Ishikawa (cell line): ENCODE measurements at regions not wholly inside any gene's neighbourhood (a gene's known extent, or its start where the extent isn't known, plus 50 kb on each side); places are given as distances from the start of the nearest gene placed in this dataset.

Source experiments
- CEBPB ChIP-seq: IDR thresholded peaks from 2 replicates; pipeline ENCODE4 v1.6.1; 2012
- CREB1 ChIP-seq: IDR thresholded peaks from 2 replicates; pipeline ENCODE4 v1.6.1; 2012; ENCODE audit warnings: low read depth
- EGR1 ChIP-seq: IDR thresholded peaks from 2 replicates; pipeline ENCODE4 v1.6.1; 2012
- EP300 ChIP-seq: IDR thresholded peaks from 2 replicates; pipeline ENCODE4 v1.6.1; 2012; ENCODE audit warnings: borderline replicate concordance
- FOXM1 ChIP-seq: IDR thresholded peaks from 2 replicates; pipeline ENCODE4 v1.6.1; 2012; ENCODE audit warnings: low read depth, borderline replicate concordance
- MAX ChIP-seq: IDR thresholded peaks from 2 replicates; pipeline ENCODE4 v1.6.1; 2012
- NFIC ChIP-seq: IDR thresholded peaks from 2 replicates; pipeline ENCODE4 v1.6.1; 2012
- RAD21 ChIP-seq: IDR thresholded peaks from 2 replicates; pipeline ENCODE4 v1.6.1; 2012; ENCODE audit warnings: low read depth
- REST ChIP-seq: IDR thresholded peaks from 2 replicates; pipeline ENCODE4 v1.6.1; 2012; ENCODE audit warnings: low read depth, mild to moderate bottlenecking
- TAF1 ChIP-seq: IDR thresholded peaks from 2 replicates; pipeline ENCODE4 v1.6.1; 2012; ENCODE audit warnings: low read depth, mild to moderate bottlenecking
- TCF12 ChIP-seq: IDR thresholded peaks from 2 replicates; pipeline ENCODE4 v1.6.1; 2012; ENCODE audit warnings: low read depth
- TEAD4 ChIP-seq: IDR thresholded peaks from 2 replicates; pipeline ENCODE4 v1.6.1; 2012
- USF1 ChIP-seq: IDR thresholded peaks from 2 replicates; pipeline ENCODE4 v1.6.1; 2012
- YY1 ChIP-seq: IDR thresholded peaks from 2 replicates; pipeline ENCODE4 v1.6.1; 2012; ENCODE audit warnings: low read depth
- ZBTB7A ChIP-seq: IDR thresholded peaks from 2 replicates; pipeline ENCODE4 v1.6.1; 2012; ENCODE audit warnings: low read depth

- no peak for TF ChIP-seq TCF12
- TF ChIP-seq REST: no peak
- no peak for TF ChIP-seq USF1
- TF ChIP-seq EP300: no peak
Observed at GRCh38 chr15:36008719-36009118, 462.8 kb upstream of the DPH6 start.

- TF ChIP-seq RAD21 (no peak), FOXM1 (no peak), YY1 (no peak), USF1 (no peak), TCF12 (no peak), TAF1 (no peak), NFIC (no peak), ZBTB7A (no peak), EGR1 (no peak), CREB1 (no peak), TEAD4 (no peak), EP300 (no peak), MAX (no peak)
Observed at GRCh38 chr15:36024031-36024688, 478.2 kb upstream of the DPH6 start.

- TF ChIP-seq CREB1: no peak
- no peak for TF ChIP-seq MAX
- TF ChIP-seq TCF12: no peak
Observed at GRCh38 chr15:36026627-36027283, 480.8 kb upstream of the DPH6 start.

GRCh38 chr15:36029606-36030210, 483.7 kb upstream of the DPH6 start:
- TF ChIP-seq CEBPB (no peak), ZBTB7A (no peak), NFIC (no peak), TEAD4 (no peak), MAX (no peak), REST (no peak), YY1 (no peak), EP300 (no peak), TAF1 (no peak), FOXM1 (no peak), EGR1 (no peak), RAD21 (no peak), TCF12 (no peak)

- TF ChIP-seq EP300: no peak
- no peak for TF ChIP-seq FOXM1
- no peak for TF ChIP-seq REST
- no peak for TF ChIP-seq TAF1
- no peak for TF ChIP-seq TEAD4
- no peak for TF ChIP-seq NFIC
- TF ChIP-seq TCF12: no peak
- no peak for TF ChIP-seq YY1
- TF ChIP-seq MAX: no peak
- TF ChIP-seq EGR1: no peak
- TF ChIP-seq ZBTB7A: no peak
- no peak for TF ChIP-seq USF1
- TF ChIP-seq RAD21: no peak
- TF ChIP-seq CREB1: no peak
Observed at GRCh38 chr15:36039996-36040572, 494.1 kb upstream of the DPH6 start.
